HG03064 (cell line): ENCODE measurements at regions not wholly inside any gene's neighbourhood (a gene's known extent, or its start where the extent isn't known, plus 50 kb on each side); places are given as distances from the start of the nearest gene placed in this dataset.

Experiments
- ATAC-seq: cut with Tn5 transposase; IDR thresholded peaks from one replicate; pipeline ENCODE4 v1.9.1; 2021; ENCODE audit warnings: low read depth; ENCODE audit not compliant: unreplicated experiment

DNA sequence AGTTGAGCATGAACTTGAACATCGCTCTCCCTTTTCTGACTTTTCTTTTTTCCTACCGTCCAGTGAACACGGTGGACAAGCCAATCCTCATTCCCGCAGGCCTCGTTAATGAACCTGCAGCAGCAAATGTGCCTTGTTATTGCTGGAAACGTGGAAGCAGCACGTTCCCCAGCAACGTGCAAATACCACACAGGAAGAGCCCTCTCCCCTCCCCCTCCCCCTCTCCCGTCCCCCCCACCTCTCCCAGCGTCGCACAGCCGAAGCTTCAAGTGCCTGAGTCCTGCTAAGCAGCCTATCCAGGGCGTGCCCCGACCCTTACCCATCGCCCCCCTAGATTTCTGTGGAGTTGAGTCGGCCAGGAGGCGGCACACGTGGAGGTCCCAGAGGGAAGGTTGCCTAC, 219.9 kb downstream of the BCOR start:
- ATAC-seq = no peak

DNA sequence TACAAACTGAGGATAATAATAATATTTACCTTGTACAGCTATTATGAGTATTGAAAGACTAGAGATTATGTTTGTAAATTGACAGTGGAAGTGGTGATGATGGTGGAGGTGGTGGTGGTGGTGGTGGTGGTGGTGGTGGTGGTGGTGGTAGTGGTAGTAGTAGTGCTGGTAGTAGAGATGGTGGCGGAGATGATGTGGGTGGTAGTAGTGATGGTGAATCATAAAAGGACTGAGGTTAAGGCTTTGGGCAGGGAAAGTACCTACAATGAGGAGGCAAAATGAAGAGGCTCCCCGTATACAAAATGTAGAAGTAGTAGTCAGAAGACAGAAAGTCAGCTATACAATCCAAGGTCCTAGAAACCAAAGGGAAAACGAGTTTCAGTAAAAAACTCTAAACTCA, 214.1 kb downstream of the BCOR start:
- no peak for ATAC-seq

DNA sequence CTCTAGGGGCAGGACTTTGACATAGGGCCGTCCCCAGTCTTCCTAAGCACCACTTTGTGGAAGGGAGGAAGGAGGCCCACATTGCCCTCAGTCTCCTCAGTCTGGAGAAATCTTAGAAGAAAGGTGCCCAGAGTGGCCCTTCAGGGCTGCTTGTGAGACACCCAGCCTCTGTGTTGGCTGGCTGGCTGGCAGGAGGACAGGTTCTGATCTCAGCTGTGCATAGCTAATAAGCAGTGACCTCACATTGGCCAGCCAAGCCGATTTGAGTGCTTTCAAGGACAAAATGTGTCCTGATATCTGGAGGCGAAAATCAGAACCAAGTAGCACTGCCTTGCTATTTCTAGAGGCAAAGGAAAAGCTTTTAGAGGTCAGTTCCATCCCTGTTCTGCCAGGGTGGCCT, 211.5 kb downstream of the BCOR start:
- no peak for ATAC-seq

DNA sequence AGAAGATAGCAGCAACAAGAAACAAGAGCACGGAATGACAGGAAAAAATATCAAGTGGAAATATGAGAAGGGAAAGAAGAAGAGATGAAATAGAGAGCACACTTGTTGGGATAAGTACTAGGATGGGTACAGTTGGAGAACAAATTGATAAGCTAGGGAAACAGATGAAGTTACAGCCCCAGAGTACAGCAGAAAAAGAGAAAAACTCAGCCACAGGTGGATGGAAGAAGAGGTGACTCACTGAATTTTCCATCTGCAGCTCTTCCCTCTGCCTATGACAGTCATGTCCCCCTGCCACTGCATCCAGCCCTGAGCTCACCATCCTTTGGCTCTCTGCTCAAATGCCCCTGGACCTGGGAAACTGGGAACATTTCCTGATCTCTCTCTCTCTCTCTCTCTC, 209.0 kb downstream of the BCOR start:
- no peak for ATAC-seq

DNA sequence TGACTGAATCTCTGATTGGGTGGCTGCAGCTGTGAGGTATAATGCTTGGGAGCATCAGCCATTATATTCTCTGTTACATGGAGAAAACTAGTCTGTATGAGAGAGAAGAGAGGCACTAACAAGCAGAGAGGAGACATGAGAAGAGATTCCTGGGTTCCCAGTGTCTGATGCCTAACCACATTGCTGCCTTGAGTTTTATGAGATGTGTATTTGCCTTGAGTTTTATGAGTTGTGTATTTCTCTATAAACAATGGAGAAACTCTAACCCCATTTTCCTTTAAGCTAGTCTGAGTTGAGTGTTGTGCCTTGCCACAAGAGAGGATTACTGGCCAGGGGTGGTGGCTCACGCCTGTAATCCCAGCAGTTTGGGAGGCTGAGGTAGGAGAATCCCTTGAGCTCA, 208.1 kb downstream of the BCOR start:
- no peak for ATAC-seq

DNA sequence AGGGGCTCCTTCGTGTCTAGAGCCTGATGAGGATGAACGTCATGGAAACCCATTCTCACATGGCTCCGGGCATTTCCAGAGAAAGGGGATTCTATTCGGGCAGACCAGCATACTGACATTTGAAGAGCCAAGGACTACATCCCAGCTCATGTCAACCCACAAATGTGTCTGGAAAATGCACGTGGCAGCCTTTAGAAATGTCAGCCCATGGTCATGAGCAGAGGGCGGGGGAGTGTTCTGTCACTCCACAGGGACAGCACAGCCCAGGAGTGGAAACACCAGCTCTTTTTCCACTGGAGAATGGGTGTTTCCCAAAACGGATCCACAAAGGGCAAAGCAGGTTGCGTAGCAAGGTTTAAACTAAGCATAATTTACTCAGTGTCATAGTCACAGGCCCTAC, 207.0 kb downstream of the BCOR start:
- ATAC-seq = no peak

DNA sequence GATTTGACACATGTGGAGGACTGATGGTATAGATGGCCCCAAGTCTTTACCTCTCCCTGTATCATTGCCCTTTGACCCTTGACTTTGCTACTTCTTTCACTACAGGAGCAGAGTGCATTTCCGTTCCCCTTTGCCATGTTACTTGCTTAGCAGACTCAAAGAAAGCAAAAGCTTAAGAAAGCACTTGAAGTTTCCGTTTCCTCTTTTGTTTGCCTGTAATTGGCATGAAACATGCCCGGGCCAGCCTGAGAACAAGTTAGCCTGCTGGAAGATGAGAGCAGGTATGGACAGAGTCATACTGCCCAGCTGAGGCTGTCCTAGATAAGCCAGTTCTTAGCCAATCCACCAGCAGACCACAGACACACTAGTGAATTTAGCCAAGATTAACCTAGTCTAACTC, 206.0 kb downstream of the BCOR start:
- no peak for ATAC-seq

DNA sequence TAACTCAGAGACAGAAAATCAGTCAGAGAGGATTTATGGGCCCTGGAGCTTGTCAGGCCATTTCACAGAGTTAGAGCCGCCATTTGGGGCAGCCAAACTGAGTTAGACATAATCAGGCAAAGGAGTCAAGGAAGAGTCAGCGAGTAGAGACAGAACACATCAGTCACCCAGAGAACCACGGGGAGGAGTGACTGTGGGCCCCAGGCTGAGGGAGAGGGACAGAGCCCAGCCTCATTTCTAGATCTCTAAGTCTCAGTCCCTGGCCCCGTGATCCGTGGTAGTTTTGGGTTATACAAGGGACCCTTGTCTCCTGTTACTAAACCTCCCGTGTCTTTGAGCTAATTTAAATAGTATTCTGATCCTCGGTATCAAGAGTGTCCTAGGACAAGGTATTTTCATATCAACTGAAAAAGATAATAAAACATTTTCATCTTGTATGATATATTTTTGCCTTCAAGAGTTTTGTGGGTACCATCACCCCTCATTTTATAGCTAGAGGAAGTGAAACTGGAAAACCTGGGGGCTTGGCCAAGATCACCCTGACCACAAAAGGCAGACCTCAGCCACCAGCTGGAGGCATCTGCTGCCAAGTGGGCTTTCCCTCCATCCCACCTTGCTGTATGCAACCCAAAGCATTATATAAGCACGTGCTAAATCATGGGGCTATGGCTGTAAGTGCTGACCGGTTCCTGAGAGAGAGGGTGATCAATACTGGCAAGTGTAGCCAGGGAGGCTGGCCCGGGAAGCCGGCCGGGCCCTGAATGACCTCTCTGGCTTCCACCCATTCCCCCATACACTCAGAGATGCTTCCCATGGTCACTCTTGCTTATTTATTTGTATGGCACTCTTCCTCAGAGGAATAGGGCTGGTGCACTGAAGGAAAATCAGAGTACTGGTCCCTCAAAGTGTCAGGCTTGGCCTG, 204.1 kb downstream of the BCOR start:
- ATAC-seq = no peak

DNA sequence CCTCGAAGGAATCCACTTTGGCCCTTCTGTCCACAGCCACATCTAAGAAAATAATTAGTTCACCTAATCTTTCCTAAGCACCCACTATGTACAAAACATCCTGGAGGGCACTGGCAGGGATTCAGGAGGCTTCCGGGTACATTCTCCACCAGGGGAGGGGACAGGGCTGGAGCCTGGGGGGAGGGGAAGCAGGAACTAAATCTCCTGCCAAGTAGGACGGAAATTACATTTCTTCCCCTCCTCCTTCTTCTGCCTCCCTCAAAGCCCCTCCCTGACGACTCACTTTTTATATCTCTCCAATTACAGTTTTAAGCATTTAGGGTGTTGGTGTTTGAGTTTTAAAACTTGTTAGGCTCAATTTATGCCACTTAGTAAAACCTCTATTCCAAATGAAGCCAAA, 203.1 kb downstream of the BCOR start:
- ATAC-seq = no peak

DNA sequence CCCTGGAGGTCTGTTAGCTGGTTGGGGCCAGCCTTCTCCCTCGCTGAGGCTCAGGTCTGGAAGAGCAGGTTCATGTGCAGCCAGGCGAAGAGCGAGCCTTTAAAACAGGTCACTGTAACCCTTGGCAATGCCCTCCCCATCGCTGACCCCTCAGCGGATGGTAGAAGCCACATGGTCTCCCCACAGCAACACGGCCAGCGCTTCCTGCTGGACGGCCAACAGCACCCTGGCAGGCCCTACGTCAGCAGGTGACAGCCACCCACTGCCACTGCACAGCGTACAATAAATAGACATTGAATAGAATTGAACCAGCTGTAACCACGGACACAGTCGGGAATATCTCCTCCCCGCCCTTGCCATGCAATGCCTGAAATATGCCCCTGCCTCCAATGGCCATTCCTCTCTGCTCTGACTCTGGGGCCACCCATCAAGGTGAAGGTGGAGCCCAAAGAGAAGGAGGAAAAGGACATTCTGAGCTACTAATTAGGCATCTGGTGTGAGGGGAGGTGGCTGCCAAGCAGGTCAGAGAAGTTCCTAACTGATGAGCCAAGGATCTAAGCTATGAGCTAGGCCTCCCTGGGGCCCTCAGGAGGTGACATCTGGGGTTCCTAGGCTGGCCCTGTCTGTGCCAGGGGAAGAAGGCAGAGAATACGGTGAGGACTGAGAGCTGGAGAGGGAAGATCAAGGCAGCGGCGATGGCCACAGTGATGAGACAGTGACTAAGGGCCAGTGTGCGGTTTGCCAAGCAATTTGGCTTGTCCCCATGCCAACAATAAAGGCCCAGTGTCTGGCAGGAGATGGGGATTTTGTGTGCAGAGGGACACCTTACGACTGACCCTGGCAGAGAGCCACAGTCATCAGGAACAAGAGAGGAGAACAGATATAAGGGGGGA, 202.3 kb downstream of the BCOR start:
- no peak for ATAC-seq

DNA sequence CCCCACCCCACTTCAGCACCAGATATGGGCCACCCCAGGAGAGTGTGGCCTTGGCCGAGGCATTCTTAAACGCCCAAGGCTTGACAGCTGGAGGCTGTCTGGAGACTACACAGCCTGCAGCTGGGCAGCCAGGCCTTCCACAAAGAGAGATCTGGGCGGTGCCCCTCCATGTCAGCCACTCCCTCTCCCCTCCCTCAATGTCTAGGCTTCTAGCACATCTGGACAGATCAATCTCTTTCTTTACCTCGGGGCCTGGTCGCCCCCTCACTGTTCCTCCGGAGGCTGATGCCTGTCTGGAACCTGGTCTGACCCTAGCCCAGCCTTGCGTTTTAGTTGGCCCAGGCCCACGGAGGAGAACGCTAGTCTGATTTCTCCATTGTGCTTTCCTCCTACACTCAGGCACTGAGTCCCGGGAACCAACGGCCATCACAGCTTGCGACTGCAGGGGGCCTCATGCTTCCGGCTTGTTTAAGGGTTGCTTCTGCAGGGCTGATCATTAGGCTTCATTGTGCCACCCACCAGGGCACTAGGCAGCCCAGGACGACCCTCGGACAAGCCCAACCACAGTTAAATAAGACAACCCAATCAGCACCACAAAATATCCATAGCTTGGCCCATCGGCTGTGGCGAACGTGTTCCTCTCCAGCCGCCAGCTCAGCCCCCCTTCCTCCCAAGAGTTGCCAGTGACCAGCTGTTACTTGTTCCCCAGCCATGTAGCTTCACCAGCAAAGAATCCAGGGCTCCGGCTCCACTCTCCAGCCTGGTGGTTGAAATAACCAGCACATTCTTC, 200.6 kb downstream of the BCOR start:
- no peak for ATAC-seq

DNA sequence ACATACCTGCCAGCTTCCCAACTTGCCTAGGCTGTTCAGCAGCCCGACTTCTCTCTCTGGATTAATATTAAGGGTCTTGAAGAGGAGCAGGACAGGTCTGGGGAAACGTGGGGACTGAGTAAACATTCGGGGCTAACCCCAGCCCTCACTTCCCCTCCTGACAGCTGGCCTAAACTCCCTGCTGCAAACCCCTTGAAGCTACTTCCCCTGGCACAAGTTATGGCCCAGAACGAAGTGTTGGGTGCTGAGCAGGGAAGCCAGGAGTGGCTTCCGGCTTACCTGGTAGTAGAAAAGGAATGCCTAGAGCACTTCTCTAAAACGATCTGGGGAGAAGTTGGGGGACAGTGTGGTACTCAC, 200.0 kb downstream of the BCOR start:
- no peak for ATAC-seq

DNA sequence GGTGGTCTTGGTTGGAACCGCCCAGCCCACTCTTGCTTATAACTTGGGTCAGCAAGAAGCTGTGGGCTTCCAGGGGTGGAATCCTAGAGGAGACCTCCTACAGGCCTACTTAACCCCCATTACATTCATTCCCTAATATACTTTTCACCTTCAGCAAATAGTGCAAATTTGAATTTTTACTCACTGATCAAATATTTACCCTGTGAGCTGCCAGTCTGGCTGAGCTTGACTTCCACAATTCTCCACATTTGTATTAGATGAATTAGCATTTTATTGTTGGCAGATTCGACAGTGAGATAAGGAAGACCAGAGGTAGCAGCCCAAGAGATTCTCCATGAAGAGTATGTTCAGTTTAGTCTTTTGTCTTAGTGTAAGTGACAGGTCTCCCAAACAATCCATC, 199.6 kb downstream of the BCOR start:
- no peak for ATAC-seq

DNA sequence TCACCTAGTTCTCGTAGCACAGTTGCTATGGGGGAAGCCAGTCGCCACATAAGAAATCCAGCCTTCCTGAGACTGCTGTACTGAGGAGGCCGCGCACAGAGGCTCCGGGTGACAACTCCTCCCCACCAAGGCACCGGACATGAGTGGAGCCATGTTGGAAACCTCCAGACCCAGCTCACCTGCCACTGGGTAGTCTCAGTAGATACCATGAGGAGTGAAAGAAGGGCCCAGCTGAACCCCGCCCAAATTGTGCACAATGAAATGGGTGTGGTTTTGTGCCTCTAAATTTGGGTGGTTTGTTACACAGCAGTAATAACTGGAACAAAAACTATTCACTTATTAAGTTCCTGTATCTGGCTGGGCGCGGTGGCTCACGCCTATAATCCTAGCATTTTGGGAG, 198.7 kb downstream of the BCOR start:
- no peak for ATAC-seq

DNA sequence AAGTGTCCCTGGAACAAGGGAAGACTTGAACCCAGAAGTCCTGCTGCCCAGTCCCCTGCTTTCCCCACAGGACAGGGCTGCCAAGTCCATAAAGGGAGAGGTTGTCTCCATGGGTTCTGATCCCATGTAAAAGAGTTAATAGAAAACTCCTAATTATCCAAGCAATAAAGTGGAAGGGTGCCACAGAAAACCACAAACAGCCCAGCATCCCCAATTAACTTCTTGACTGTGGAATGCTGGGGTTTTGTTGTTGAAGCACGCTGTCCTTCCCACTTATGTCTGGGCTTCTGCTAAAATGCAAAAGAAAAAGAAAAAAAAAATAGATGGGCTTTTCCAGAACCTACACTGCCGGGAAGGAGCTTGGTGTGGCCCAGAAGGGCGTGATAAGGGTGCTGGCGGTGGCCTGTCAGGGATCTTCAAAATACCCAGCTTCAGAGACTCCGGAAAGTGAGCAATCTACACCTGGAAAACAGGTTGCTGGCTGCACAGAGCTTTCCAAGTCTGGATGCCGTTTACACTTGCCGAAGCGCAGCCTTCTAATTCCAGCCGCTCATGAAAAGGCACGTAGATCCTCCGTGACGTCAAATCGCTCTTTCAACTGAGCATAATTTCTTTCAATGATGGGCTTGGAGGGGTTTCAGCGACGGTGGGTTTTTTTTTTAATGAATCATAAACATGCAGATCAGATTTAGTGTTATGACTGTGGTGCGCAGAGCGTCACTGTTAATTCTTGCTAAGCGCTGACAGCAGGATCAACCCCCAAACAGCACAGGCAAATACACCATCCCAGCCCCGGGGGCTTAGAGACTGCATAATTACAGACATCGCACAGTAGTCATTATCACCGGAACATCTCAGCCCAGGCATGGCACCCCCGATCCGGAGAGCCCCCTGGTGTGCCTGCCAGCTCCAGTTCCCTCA, 197.6 kb downstream of the BCOR start:
- ATAC-seq = no peak

DNA sequence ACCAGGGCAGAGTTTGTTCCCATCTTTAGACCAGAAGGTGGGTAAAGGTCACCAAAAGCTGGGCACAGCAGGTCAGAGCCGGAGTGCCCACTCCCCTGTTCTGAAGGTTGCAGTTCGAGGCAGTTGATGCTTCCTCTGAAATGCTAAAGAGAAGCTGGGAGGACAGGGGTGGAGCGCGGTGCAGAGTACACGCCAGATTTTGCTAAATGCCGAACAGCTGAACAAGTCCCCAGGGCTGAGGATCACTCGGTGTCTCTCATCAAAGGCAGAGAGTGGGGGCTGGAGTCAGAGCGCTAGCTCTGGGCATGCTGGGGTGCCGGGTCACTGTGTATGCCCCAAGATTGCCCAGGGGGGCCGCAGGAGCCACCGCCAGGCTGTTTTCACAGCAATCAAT, 197.0 kb downstream of the BCOR start:
- no peak for ATAC-seq

DNA sequence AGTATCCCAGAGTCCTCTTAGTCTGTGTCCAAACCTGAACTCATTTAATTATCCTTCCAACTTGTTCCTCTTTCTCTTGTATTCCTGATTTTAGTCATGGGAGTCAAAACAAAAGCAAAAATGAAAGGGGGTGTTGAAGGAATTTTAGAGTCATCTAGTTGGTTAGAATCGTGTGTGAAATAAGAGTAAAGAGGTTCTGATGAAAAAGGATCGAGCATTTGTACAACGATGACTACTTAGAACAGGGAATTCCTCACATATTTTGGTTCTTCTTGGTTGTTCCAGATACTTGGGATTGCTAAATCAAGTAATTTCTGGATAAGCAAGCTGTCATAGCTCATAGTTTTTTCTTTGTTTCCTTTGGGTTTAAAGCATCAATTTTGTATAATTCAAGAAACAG, 194.4 kb downstream of the BCOR start:
- no peak for ATAC-seq

DNA sequence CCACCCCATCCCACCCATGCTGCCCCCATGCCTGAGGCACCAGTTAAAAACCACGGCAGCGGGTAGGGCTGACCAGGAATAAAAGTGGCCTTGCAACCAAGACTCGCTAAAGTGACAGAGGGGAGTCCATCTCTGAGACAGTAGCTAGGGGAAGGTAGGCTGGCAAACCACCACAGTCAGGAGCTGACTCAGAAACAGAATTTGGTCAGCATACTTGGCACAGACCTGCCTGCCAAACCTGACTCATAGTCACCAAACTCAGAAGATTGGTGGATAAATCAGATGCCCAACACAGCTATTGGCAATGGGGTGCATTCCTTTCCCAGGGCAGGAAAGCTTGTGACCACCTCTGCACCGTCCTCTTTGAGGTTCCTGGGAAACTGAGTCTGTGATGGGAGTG, 193.8 kb downstream of the BCOR start:
- ATAC-seq = no peak

DNA sequence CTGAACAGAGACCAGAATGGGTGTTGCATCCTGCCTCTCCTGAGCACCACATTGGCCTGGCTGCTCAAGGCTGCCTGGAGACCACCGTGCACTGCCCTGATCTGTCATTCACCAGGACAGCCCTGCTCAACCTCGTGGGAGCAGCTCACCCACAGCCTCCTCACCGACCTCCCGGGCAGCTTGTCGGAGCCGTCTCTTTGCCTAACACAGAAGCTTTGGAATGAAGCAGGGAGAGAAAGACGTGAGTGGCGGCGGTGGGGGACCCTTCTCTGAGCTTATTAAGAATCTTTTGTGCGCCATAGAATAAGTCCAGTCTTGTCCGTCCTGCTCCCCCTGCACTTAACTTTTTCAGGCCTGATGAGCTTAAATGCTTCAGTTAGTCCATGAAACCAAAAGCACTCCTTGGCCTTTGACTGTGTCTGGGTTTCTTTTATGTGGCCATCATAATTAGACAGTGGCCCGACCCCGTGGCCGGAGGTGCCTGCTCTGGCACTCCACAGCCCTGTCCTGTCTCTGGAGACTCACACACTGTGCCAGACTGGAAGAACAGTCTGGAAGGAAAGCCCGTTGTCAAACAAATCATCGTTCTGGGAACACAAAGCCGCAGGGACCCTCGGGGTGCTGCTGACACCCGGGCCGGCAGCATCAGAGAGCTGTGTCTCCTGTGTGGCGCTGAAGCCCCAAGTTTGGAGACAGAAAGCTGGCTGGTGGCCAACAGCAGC, 192.8 kb downstream of the BCOR start:
- no peak for ATAC-seq
